ENCODE measurements at regions not wholly inside any gene's neighbourhood (a gene's known extent, or its start where the extent isn't known, plus 50 kb on each side); places are given as distances from the start of the nearest gene placed in this dataset.

DNA sequence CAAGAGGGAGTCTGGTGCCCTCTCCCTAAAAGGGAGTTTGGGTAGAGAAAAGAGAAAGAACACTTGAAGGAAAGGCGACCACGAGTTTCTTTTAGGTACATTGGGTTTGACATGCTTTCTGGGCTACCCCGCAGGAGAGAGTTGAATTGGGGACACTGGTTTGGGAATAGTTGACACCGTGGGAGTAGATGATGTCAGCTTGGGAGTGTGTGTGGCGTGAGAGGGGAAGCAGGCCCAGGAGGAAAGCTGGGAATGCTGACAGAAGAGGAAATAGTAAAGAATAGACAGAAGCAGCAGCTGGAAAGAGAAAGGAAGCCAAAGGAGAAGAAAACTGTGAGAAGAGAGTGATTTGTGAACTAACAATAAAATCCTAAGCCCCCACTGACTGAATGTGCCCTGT is 442.9 kb downstream of the DYNC2H1 start:
- TF ChIP-seq, protein P1, sequence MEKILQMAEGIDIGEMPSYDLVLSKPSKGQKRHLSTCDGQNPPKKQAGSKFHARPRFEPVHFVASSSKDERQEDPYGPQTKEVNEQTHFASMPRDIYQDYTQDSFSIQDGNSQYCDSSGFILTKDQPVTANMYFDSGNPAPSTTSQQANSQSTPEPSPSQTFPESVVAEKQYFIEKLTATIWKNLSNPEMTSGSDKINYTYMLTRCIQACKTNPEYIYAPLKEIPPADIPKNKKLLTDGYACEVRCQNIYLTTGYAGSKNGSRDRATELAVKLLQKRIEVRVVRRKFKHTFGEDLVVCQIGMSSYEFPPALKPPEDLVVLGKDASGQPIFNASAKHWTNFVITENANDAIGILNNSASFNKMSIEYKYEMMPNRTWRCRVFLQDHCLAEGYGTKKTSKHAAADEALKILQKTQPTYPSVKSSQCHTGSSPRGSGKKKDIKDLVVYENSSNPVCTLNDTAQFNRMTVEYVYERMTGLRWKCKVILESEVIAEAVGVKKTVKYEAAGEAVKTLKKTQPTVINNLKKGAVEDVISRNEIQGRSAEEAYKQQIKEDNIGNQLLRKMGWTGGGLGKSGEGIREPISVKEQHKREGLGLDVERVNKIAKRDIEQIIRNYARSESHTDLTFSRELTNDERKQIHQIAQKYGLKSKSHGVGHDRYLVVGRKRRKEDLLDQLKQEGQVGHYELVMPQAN (conservative IDR thresholded peaks at IDR 0.05): no peak
- TF ChIP-seq POLR2AphosphoS2 (IDR thresholded peaks at IDR 0.05; ENCODE audit: low read depth, low read length): no peak
- no peak for TF ChIP-seq SPI1 (IDR thresholded peaks at IDR 0.05; ENCODE audit: borderline replicate concordance, insufficient read depth, low read depth, low read length)
- TF ChIP-seq, protein P2, sequence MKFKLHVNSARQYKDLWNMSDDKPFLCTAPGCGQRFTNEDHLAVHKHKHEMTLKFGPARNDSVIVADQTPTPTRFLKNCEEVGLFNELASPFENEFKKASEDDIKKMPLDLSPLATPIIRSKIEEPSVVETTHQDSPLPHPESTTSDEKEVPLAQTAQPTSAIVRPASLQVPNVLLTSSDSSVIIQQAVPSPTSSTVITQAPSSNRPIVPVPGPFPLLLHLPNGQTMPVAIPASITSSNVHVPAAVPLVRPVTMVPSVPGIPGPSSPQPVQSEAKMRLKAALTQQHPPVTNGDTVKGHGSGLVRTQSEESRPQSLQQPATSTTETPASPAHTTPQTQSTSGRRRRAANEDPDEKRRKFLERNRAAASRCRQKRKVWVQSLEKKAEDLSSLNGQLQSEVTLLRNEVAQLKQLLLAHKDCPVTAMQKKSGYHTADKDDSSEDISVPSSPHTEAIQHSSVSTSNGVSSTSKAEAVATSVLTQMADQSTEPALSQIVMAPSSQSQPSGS (IDR thresholded peaks at IDR 0.05; ENCODE audit: low read length): no peak
- TF ChIP-seq, protein P3, sequence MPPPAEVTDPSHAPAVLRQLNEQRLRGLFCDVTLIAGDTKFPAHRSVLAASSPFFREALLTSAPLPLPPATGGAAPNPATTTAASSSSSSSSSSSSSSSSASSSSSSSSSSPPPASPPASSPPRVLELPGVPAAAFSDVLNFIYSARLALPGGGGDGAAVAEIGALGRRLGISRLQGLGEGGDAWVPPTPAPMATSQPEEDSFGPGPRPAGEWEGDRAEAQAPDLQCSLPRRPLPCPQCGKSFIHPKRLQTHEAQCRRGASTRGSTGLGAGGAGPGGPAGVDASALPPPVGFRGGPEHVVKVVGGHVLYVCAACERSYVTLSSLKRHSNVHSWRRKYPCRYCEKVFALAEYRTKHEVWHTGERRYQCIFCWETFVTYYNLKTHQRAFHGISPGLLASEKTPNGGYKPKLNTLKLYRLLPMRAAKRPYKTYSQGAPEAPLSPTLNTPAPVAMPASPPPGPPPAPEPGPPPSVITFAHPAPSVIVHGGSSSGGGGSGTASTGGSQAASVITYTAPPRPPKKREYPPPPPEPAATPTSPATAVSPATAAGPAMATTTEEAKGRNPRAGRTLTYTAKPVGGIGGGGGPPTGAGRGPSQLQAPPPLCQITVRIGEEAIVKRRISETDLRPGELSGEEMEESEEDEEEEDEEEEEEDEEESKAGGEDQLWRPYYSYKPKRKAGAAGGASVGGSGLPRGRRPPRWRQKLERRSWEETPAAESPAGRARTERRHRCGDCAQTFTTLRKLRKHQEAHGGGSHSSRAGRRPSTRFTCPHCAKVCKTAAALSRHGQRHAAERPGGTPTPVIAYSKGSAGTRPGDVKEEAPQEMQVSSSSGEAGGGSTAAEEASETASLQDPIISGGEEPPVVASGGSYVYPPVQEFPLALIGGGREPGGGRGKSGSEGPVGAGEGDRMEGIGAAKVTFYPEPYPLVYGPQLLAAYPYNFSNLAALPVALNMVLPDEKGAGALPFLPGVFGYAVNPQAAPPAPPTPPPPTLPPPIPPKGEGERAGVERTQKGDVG (CRISPR knock-in tag; IDR thresholded peaks at IDR 0.05): no peak
- no peak for TF ChIP-seq RFX5 (IDR thresholded peaks at IDR 0.05; ENCODE audit: low read depth, low read length)
- no peak for TF ChIP-seq RCOR1 (conservative IDR thresholded peaks at IDR 0.05; ENCODE audit: low read depth, low read length)
- no peak for TF ChIP-seq NR2C2 (IDR thresholded peaks at IDR 0.05; ENCODE audit: borderline replicate concordance, control insufficient read depth, insufficient read length, low read depth)
- TF ChIP-seq, protein P4, sequence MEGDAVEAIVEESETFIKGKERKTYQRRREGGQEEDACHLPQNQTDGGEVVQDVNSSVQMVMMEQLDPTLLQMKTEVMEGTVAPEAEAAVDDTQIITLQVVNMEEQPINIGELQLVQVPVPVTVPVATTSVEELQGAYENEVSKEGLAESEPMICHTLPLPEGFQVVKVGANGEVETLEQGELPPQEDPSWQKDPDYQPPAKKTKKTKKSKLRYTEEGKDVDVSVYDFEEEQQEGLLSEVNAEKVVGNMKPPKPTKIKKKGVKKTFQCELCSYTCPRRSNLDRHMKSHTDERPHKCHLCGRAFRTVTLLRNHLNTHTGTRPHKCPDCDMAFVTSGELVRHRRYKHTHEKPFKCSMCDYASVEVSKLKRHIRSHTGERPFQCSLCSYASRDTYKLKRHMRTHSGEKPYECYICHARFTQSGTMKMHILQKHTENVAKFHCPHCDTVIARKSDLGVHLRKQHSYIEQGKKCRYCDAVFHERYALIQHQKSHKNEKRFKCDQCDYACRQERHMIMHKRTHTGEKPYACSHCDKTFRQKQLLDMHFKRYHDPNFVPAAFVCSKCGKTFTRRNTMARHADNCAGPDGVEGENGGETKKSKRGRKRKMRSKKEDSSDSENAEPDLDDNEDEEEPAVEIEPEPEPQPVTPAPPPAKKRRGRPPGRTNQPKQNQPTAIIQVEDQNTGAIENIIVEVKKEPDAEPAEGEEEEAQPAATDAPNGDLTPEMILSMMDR (IDR thresholded peaks at IDR 0.05 in 2 of 3, conservative IDR thresholded peaks at IDR 0.05 in 1 of 3; ENCODE audit: control insufficient read depth in 2 of 3, extremely low read depth in 1 of 3, insufficient read depth in 1 of 3, low read depth in 3 of 3, low read length in 3 of 3): no peak
- TF ChIP-seq POLR2AphosphoS5 (IDR thresholded peaks at IDR 0.05; ENCODE audit: low read length): no peak
- no peak for TF ChIP-seq NFYB (IDR thresholded peaks at IDR 0.05; ENCODE audit: insufficient read depth, low read depth, low read length)

Measured in GM12878 (cell line).